HG03064 (cell line): ENCODE measurements at regions not wholly inside any gene's neighbourhood (a gene's known extent, or its start where the extent isn't known, plus 50 kb on each side); places are given as distances from the start of the nearest gene placed in this dataset.
"Not testable (repeated sequence)": the region's sequence is repeated elsewhere in the genome, so short reads cannot be mapped to it uniquely, and the experiment has no call there.

ENCODE experiments used
- ATAC-seq: cut with Tn5 transposase; IDR thresholded peaks from one replicate; pipeline ENCODE4 v1.9.1; 2021; ENCODE audit warnings: low read depth; ENCODE audit not compliant: unreplicated experiment

GRCh38 chr9:31136524-31136923 lies 1247.9 kb upstream of the ACO1 start:
- no peak for ATAC-seq

GRCh38 chr9:31137176-31138160 lies 1247.0 kb upstream of the ACO1 start:
- no peak for ATAC-seq

- no peak for ATAC-seq
Observed at GRCh38 chr9:31140316-31140715, 1244.1 kb upstream of the ACO1 start.

- ATAC-seq = no peak
Observed at GRCh38 chr9:31142456-31142855, 1242.0 kb upstream of the ACO1 start.

GRCh38 chr9:31144614-31145013 lies 1239.8 kb upstream of the ACO1 start:
- ATAC-seq = no peak

- ATAC-seq = peak; percentile 99
Observed at GRCh38 chr9:31146485-31147166, 1237.8 kb upstream of the ACO1 start.

- peak; percentile 96 for ATAC-seq
Observed at GRCh38 chr9:31153250-31153840, 1231.1 kb upstream of the ACO1 start.

GRCh38 chr9:31166516-31166915 lies 1217.9 kb upstream of the ACO1 start:
- no peak for ATAC-seq

- ATAC-seq = no peak
Observed at GRCh38 chr9:31168161-31168560, 1216.3 kb upstream of the ACO1 start.

GRCh38 chr9:31174681-31175080 lies 1209.8 kb upstream of the ACO1 start:
- no peak for ATAC-seq

- ATAC-seq = no peak
Observed at GRCh38 chr9:31183866-31184265, 1200.6 kb upstream of the ACO1 start.

- ATAC-seq = no peak
Observed at GRCh38 chr9:31185831-31186230, 1198.6 kb upstream of the ACO1 start.

GRCh38 chr9:31188496-31188895 lies 1195.9 kb upstream of the ACO1 start:
- ATAC-seq = no peak

- no peak for ATAC-seq
Observed at GRCh38 chr9:31210978-31211570, 1173.4 kb upstream of the ACO1 start.

- ATAC-seq = not testable (repeated sequence)
Observed at GRCh38 chr9:31229976-31230375, 1154.5 kb upstream of the ACO1 start.

GRCh38 chr9:31232485-31232884 lies 1152.0 kb upstream of the ACO1 start:
- ATAC-seq = no peak

GRCh38 chr9:31236344-31236743 lies 1148.1 kb upstream of the ACO1 start:
- ATAC-seq = no peak

GRCh38 chr9:31243386-31243785 lies 1141.1 kb upstream of the ACO1 start:
- no peak for ATAC-seq

- no peak for ATAC-seq
Observed at GRCh38 chr9:31248156-31248555, 1136.3 kb upstream of the ACO1 start.

- no peak for ATAC-seq
Observed at GRCh38 chr9:31251386-31251785, 1133.1 kb upstream of the ACO1 start.
